Right lobe of liver (tissue), 6 donors: ENCODE measurements at regions not wholly inside any gene's neighbourhood (a gene's known extent, or its start where the extent isn't known, plus 50 kb on each side); places are given as distances from the start of the nearest gene placed in this dataset.
A peak's percentile ranks its signal among the peaks of the same experiment; 100 is the strongest.

Experiments used
- ATAC-seq, 4 donors: fragments of 200-7000 bp; cut with Tn5 transposase; one replicate each; pipeline ENCODE4 v1.9.1; 2020; ENCODE audit warnings: mild to moderate bottlenecking in 4 of 4, moderate library complexity in 4 of 4
- DNase-seq, 3 donors: peaks; one replicate each; pipeline ENCODE4 v3.0.0-alpha.2; 2020
- H3K27ac ChIP-seq, 3 donors: fragments of 200-600 bp; one replicate each; pipeline ENCODE4 v1.8.0; 2022
- H3K27me3 ChIP-seq, 2 donors: fragments of 200-600 bp; one replicate each; pipeline ENCODE4 v1.8.0; 2022
- H3K36me3 ChIP-seq, 4 donors: fragments of 200-600 bp; sonication (generic) in 1 of 4; one replicate each; pipeline versions ENCODE4 v1.5.1 to v1.8.0; 2017 to 2022; ENCODE audit warnings: control low read depth in 1 of 4
- H3K4me1 ChIP-seq, 4 donors: fragments of 200-600 bp; sonication (generic) in 1 of 4; one replicate each; pipeline versions ENCODE4 v1.5.1 to v1.8.0; 2017 to 2022; ENCODE audit warnings: control low read depth in 1 of 4
- H3K4me3 ChIP-seq, 3 donors: fragments of 200-600 bp; one replicate each; pipeline ENCODE4 v1.8.0; 2022
- H3K9me3 ChIP-seq, 4 donors: fragments of 200-600 bp; sonication (generic) in 1 of 4; one replicate each; pipeline versions ENCODE4 v1.5.1 to v1.8.0; 2017 to 2022; ENCODE audit warnings: control low read depth in 1 of 4
- POLR2A ChIP-seq: fragments of 450-650 bp; IDR thresholded peaks from one replicate; pipeline ENCODE4 v1.6.1; 2017; ENCODE audit warnings: antibody characterized with exemption, mild to moderate bottlenecking
- WGBS: methylation state at CpG from one replicate; pipeline ENCODE4 v1.1.6; 2018; ENCODE audit warnings: low coverage, low lambda C conversion rate; ENCODE audit not compliant: insufficient coverage; ENCODE audit errors: missing lambda C conversion rate; 5-methylcytosine and 5-hydroxymethylcytosine counted together
- intact Hi-C, 2 donors: fragments of 100-400 bp; cut with DNase I; formaldehyde crosslinking; loops; one replicate each; pipeline versions ENCODE4 v1.11.2 to v1.14.1; 2022
- TF ChIP-seq, protein P1 (sequence below), 4 donors: fragments of 200-600 bp in 3 of 4; fragments of 450-650 bp in 1 of 4; IDR thresholded peaks; one replicate each; pipeline versions ENCODE4 v1.5.1 to v1.8.0; 2016 to 2022; ENCODE audit warnings: antibody characterized with exemption in 4 of 4, mild to moderate bottlenecking in 2 of 4
- donor health status: DM: no; HTN: yes; CAD: no.
- donor health status: DM: no; HTN: no; CAD: no.
- donor health status: DM: no; HTN: no; CAD: no.
- donor health status: DM: no; HTN: yes; CAD: no.
- donor health status: DM: no; HTN: yes; CAD: no.

DNA sequence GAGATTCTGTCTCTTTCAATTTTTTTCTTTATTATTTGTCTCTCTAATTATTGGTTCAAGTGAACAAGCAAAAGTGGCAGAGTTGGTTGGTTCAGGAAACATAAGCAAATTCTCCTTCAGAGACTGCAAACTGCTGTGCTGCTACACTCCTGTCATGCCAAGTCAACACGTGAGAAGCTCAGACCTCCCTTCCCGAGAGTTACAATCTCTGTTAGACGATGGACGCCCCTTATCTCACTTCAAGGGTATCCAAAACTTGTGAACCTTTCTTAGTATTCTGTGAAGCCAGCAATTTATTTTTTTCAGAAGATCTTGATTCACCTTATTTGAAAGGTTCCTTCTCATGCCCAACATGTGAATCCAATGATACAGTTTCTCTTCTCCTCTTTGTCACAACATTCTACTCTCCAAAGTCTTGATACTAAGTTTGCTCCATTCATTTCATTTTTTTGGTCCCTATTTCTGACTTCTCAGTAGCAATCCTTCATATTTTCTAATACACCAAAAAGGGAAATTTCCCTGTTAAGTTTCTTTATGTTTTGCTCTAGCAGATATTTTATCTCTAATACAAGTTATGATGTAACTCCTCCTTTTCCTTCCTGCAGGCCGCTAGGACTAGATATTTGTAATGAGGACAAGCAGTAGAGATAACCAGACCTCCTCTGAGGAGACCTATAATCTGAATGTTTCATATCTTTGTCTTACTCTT, 448.8 kb upstream of the CITED2 start:
- no peak overlapping the region for H3K4me3 ChIP-seq
- 48% methylated on average over 5 of the region's 5 CpGs for WGBS

GRCh38 chr6:139821676-139822223, 447.3 kb upstream of the CITED2 start:
- TF ChIP-seq, protein P1, sequence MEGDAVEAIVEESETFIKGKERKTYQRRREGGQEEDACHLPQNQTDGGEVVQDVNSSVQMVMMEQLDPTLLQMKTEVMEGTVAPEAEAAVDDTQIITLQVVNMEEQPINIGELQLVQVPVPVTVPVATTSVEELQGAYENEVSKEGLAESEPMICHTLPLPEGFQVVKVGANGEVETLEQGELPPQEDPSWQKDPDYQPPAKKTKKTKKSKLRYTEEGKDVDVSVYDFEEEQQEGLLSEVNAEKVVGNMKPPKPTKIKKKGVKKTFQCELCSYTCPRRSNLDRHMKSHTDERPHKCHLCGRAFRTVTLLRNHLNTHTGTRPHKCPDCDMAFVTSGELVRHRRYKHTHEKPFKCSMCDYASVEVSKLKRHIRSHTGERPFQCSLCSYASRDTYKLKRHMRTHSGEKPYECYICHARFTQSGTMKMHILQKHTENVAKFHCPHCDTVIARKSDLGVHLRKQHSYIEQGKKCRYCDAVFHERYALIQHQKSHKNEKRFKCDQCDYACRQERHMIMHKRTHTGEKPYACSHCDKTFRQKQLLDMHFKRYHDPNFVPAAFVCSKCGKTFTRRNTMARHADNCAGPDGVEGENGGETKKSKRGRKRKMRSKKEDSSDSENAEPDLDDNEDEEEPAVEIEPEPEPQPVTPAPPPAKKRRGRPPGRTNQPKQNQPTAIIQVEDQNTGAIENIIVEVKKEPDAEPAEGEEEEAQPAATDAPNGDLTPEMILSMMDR (IDR thresholded peaks at IDR 0.05) = no peak
- intact Hi-C loops = no loop called here
- H3K4me3 ChIP-seq = no peak overlapping the region
- DNase-seq (no peak), ATAC-seq (no peak)
- H3K36me3 ChIP-seq = no peaks in the 10 kb centered on the region
- H3K27ac ChIP-seq = no peak overlapping the region
- no peaks in the 10 kb centered on the region for H3K9me3 ChIP-seq
- H3K27me3 ChIP-seq = no peaks in the 10 kb centered on the region
- no peaks in the 10 kb centered on the region for H3K4me1 ChIP-seq
- 57% methylated on average over 2 of the region's 2 CpGs for WGBS

More for the DNA sequence above, 448.8 kb upstream of the CITED2 start:
- Histone ChIP-seq H3K4me1 (no peaks in the 10 kb centered on the region), H3K27me3 (no peaks in the 10 kb centered on the region), H3K27ac (no peak overlapping the region), H3K36me3 (no peaks in the 10 kb centered on the region), H3K9me3 (no peaks in the 10 kb centered on the region)
- TF ChIP-seq POLR2A = no peak
- TF ChIP-seq, protein P1 (IDR thresholded peaks at IDR 0.05) = no peak
- intact Hi-C loops = no loop called here
- no peak for DNase-seq
- peak in 2 of 4 donors; percentile 28 to 53 for ATAC-seq

- WGBS = 86% methylated on average over 1 of the region's 1 CpG
Observed at GRCh38 chr6:139820210-139820609, 445.8 kb upstream of the CITED2 start.

DNA sequence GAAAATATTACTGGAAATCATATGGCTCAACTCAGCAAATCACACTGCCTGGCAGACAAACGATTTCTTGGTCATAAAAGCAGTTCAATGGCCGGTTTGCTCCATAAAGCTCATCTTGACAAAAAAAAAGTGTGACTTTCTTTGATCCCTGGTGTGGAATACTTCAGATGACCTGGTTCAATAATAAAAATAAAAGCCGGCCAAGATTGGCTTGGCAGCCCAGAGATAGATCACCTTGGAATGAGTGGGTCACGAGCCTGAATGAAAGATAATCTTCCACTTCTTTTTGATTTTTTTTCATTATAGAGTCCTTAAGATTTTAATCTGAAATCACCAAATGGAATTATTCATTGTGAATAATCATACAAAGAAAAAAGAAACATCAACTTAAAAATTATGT, 445.3 kb upstream of the CITED2 start:
- no peak for DNase-seq
- Histone ChIP-seq H3K9me3 (no peaks in the 10 kb centered on the region), H3K36me3 (no peaks in the 10 kb centered on the region), H3K27ac (no peak overlapping the region), H3K27me3 (no peaks in the 10 kb centered on the region), H3K4me3 (no peak overlapping the region), H3K4me1 (no peaks in the 10 kb centered on the region)
- ATAC-seq = no peak
- no peak for TF ChIP-seq POLR2A
- TF ChIP-seq, protein P1 (IDR thresholded peaks at IDR 0.05) = no peak
- intact Hi-C loops = no loop called here
- WGBS = 84% methylated on average over 4 of the region's 4 CpGs

More at GRCh38 chr6:139820210-139820609, 445.8 kb upstream of the CITED2 start:
- Histone ChIP-seq H3K4me1 (no peaks in the 10 kb centered on the region), H3K36me3 (no peaks in the 10 kb centered on the region), H3K27me3 (no peaks in the 10 kb centered on the region), H3K9me3 (no peaks in the 10 kb centered on the region), H3K4me3 (no peak overlapping the region), H3K27ac (no peak overlapping the region)
- intact Hi-C loops = no loop called here
- ATAC-seq (peak in 1 of 4 donors; percentile 20), DNase-seq (no peak)
- TF ChIP-seq POLR2A = no peak
- TF ChIP-seq, protein P1 (IDR thresholded peaks at IDR 0.05) = no peak
